SK-N-SH treated with all-trans-retinoic acid at 6 μM for 48 hours (cell line): ENCODE measurements at regions not wholly inside any gene's neighbourhood (a gene's known extent, or its start where the extent isn't known, plus 50 kb on each side); places are given as distances from the start of the nearest gene placed in this dataset.

Experiments
- ESRRG ChIP-seq: fragments of 250-450 bp; sonication (Bioruptor Pico); IDR thresholded peaks from 2 replicates; pipeline ENCODE4 v1.6.1; 2021; ENCODE audit warnings: mild to moderate bottlenecking
- TOX ChIP-seq: fragments of 250-450 bp; sonication (Bioruptor Pico); IDR thresholded peaks from 2 replicates; pipeline ENCODE4 v1.8.0; 2021; ENCODE audit warnings: mild to moderate bottlenecking, moderate library complexity, borderline replicate concordance
- TSHZ2 ChIP-seq: fragments of 250-450 bp; sonication (Bioruptor Pico); IDR thresholded peaks from 2 replicates; pipeline ENCODE4 v1.5.0; 2020; ENCODE audit warnings: mild to moderate bottlenecking, moderate library complexity

GRCh38 chr5:82661933-82662332 is 383.8 kb upstream of the RPS23 start:
- TF ChIP-seq TSHZ2: no peak
- no peak for TF ChIP-seq TOX (CRISPR knock-in tag)
- TF ChIP-seq ESRRG (CRISPR knock-in tag): no peak
